HG03520 (cell line): ENCODE measurements at regions not wholly inside any gene's neighbourhood (a gene's known extent, or its start where the extent isn't known, plus 50 kb on each side); places are given as distances from the start of the nearest gene placed in this dataset.

ENCODE experiments used
- ATAC-seq: cut with Tn5 transposase; IDR thresholded peaks from one replicate; pipeline ENCODE4 v1.9.1; 2021; ENCODE audit warnings: mild to moderate bottlenecking, moderate library complexity; ENCODE audit not compliant: unreplicated experiment

DNA sequence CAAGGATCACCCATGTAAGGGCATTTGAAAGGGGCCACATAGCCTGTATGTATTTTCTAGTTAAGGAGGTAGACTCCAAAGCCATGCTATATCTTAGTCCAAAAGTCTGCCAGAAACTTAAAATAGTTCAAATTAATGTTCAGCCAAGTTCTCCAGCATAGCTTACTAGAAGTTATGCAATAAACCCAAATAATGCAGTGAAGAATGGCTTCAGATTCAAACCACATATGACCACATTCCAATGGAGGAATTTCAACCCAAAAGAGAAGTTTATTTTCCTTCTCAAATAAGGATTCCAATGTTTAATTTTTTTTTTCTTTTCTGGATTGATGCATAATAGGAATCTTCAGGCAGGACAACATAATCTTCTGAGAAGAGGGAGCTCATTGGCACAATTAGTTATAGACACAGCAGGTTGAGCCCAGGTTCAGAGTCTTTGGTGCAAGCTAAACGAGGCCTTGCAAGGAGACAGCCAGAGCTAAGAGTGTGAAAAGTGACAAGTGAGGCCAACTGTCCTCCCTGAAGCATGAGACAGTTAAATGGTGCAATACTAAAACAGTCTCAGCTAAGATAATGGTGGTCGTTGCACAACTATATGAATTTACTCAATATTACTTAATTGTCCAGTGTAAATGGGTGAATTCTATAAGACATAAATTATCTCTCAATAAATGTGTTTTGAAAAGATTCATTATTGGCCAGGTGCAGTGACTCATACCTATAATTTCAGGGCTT lies 598.8 kb upstream of the CDH4 start:
- ATAC-seq: no peak

GRCh38 chr20:60658681-60659080 lies 593.4 kb upstream of the CDH4 start:
- no peak for ATAC-seq

GRCh38 chr20:60659240-60659639 lies 592.8 kb upstream of the CDH4 start:
- no peak for ATAC-seq

- no peak for ATAC-seq
Measured at GRCh38 chr20:60662307-60662706, 589.8 kb upstream of the CDH4 start.

DNA sequence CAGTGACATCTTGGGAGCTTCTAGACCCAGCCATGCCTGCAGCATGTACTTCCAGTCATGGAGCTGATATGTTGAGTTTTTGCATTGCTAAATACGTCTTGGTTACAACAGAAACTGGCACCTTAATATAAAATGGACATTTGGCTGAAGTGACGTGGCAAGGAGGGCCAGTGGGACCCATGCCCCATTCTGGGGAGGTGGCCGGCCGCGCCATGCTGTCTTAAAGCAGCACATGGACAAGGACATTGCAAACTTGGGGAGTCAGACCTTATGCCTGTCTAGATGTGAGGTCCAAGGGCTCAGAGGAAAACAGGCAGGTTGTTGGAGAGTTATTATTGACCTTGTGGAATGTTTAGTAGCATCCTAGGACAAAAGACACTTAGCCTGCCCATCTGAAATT lies 588.0 kb upstream of the CDH4 start:
- no peak for ATAC-seq

- no peak for ATAC-seq
Measured at GRCh38 chr20:60667641-60668040, 584.4 kb upstream of the CDH4 start.

DNA sequence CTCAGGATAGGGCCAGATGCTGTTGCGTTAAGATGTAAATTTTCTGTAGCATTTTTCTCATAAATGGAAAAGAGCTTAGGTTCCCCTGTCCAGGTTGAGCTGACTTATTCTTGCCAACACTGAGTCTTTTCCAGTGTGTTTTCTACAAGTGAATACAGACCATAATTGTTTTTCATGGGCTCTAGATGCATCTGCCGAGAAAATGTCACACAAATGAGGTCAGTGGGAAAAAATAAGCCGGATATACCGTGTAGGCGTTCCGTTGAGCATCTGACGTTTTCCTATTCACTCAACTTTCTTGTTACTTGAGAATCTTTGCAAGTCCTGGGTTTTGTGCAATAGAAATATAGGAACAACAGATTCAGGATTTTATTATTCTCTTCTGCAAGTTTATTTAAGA lies 582.9 kb upstream of the CDH4 start:
- no peak for ATAC-seq

DNA sequence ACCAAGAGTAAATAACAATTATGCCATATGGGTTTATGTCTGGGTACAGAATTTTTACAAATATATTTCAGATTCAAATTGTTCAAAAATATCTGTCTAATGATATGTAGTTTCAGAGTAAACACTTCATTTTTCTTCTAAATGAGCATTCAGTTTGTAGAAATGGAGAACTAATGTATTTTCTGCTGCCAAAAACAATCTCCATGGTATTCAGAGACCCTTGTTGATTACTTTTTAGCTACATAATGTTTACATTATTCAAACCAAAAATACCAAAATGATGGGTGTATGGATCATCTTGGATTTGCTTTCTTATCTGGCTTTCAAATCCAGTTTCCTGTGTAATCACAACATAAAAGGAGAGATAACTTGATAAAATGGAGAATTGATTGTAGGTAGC lies 576.0 kb upstream of the CDH4 start:
- ATAC-seq: no peak

GRCh38 chr20:60677819-60678218 lies 574.2 kb upstream of the CDH4 start:
- no peak for ATAC-seq

DNA sequence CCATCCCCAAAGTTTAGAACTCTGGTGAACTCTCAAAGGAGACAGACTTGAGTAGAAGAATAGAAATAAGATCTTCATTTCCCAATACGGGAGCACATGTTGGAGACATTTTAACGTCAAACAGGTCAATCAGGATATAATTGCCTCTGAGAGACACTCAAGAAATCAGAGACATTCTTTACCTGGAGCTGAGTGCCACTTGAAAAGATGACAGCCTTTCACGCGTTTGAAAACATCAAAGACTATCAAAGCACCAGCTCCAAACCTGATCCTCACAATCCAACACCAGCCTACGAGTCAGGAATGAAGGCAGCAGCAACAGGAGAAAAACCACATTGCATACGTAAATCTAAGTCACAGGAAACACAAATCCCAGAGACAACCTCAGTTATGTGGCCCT lies 571.5 kb upstream of the CDH4 start:
- no peak for ATAC-seq

- ATAC-seq: no peak
Measured at GRCh38 chr20:60687213-60687612, 564.8 kb upstream of the CDH4 start.

- no peak for ATAC-seq
Measured at GRCh38 chr20:60690771-60691170, 561.3 kb upstream of the CDH4 start.

- no peak for ATAC-seq
Measured at GRCh38 chr20:60691966-60692615, 560.0 kb upstream of the CDH4 start.

- no peak for ATAC-seq
Measured at GRCh38 chr20:60693496-60694133, 558.4 kb upstream of the CDH4 start.

GRCh38 chr20:60694763-60695162 lies 557.3 kb upstream of the CDH4 start:
- ATAC-seq: no peak

GRCh38 chr20:60695226-60696000 lies 556.6 kb upstream of the CDH4 start:
- ATAC-seq: no peak

- ATAC-seq: no peak
Measured at GRCh38 chr20:60697252-60697651, 554.8 kb upstream of the CDH4 start.

GRCh38 chr20:60700728-60701127 lies 551.3 kb upstream of the CDH4 start:
- ATAC-seq: no peak

- no peak for ATAC-seq
Measured at GRCh38 chr20:60704147-60704546, 547.9 kb upstream of the CDH4 start.

- ATAC-seq: no peak
Measured at GRCh38 chr20:60713396-60713795, 538.7 kb upstream of the CDH4 start.

DNA sequence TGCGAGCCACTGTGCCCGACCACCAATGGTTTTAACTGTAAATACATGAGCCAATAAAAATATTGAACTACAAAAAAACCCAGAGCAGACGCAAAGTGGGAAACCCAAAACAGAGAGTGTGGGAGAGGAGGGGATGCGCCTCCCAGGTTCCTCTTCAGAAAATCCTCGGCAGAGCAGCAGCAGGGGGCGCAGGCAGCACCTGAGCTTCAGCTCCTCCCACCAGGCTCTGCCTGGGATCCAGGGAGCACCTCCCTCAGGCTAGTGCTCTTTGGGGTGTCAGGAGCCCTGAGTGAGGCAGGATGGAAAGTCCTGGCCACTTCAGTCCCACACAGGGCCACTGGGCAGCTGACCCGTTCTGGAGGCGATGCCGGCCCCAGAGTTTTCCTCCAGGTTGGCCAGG lies 536.9 kb upstream of the CDH4 start:
- no peak for ATAC-seq
